ENCODE measurements at regions not wholly inside any gene's neighbourhood (a gene's known extent, or its start where the extent isn't known, plus 50 kb on each side); places are given as distances from the start of the nearest gene placed in this dataset.
A peak's percentile ranks its signal among the peaks of the same experiment; 100 is the strongest.
"Not testable (repeated sequence)": the region's sequence is repeated elsewhere in the genome, so short reads cannot be mapped to it uniquely, and the experiment has no call there.

DNA sequence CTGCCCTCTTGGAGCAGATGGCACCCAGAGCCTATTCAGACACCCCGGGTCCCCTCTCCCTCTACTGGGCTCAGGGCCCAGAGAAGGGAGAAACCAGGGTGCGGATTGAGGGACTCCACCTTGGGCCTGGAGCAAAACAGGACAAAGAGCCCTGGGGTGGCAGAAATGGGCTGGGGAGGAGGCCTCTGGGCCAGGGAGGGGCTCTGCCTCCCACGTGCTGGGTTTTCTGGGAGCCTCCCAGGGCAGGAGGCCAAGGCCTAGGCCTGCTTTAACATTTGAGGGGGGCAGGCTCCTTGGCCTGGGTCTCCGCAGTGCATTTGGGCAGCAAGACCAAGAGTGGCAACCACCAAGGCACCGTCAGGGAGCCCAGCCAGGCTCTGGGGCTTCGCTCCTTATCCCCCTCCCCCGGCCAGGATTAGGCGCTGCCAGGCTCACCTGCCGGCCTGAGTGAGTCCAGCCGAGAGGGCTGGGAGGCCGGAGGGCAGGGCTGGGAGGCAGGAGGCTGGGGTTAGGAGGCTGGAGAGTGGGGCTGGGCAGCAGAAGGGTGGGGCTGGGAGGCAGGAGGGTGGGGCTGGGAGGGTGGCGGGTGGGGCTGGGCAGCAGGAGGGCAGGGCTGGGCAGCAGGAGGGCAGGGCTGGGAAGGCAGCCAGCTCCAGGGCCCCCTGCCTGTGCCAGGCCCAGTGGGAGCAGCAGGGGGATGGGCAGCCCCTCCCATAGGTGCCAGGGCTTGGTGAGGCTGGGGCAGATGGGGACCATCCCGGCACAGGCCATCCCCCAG, 101.8 kb upstream of the EIF5 start:
- DNase-seq, result no peak

DNA sequence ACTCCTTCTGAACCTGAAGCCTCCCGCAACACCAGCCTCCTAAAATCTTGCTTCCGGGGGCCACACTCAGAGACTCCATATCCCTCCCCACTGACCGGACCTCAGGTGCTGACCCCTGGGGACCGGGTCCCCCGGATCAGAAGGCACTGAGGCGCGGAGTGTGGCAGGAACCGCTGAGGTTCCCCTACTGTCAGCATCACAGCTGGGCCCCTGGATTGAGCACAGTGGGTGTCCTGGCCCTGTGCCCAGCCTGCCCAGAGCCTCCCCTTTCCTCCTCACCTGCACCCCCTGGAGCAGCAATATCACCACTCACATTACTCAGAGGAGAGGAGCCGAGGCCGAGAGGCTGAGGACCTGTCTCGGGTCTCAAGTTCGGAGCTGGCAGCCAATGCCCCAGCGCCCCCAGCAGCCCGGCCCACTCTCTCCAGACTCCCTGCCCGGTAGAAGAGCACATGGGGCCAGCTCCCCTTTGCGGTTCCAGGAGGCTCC, 101.2 kb upstream of the EIF5 start:
- no peak for DNase-seq

DNA sequence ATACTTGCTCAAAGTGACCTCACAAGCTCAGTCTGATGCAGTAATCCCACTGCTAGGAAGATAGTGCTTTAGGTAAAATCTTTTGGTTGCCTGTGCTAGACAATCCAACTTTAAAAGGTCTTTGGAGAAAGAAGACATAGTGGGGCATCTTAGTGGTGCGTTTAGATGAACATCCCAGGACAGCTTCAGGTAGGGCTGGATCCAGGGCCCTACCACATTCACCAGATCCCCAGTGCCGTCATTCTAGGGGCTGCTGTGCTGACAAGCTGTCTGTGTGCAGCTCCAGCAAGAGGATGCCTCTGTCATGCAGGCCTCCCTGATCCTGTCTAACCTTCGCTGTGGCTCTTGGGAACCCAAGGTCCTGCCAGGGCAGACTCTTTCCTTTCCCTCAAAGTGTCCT, 100.7 kb upstream of the EIF5 start:
- DNase-seq, result no peak

GRCh38 chr14:103234826-103235225, 99.2 kb upstream of the EIF5 start:
- not testable (repeated sequence) for DNase-seq

GRCh38 chr14:103235506-103235905, 98.5 kb upstream of the EIF5 start:
- not testable (repeated sequence) for DNase-seq

- DNase-seq, result no peak
Measured at GRCh38 chr14:103239751-103240150, 94.3 kb upstream of the EIF5 start.

DNA sequence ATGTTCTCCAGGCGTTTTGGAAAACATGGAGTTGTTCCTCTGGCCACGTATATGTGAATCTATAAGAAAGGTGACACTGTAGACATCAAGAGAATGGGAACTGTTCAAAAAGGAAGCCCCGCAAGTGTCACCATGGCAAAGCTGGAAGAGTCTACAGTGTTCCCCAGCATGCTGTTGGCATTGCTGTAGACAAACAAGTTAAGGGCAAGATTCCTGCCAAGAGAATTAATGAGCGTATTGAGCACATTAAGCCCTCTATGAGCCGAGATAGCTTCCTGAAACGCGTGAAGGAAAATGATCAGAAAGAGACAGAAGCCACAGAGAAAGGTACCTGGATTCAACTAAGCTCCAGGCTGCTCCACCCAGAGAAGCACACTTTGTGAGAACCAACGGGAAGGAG, 92.5 kb upstream of the EIF5 start:
- DNase-seq, result no peak

DNA sequence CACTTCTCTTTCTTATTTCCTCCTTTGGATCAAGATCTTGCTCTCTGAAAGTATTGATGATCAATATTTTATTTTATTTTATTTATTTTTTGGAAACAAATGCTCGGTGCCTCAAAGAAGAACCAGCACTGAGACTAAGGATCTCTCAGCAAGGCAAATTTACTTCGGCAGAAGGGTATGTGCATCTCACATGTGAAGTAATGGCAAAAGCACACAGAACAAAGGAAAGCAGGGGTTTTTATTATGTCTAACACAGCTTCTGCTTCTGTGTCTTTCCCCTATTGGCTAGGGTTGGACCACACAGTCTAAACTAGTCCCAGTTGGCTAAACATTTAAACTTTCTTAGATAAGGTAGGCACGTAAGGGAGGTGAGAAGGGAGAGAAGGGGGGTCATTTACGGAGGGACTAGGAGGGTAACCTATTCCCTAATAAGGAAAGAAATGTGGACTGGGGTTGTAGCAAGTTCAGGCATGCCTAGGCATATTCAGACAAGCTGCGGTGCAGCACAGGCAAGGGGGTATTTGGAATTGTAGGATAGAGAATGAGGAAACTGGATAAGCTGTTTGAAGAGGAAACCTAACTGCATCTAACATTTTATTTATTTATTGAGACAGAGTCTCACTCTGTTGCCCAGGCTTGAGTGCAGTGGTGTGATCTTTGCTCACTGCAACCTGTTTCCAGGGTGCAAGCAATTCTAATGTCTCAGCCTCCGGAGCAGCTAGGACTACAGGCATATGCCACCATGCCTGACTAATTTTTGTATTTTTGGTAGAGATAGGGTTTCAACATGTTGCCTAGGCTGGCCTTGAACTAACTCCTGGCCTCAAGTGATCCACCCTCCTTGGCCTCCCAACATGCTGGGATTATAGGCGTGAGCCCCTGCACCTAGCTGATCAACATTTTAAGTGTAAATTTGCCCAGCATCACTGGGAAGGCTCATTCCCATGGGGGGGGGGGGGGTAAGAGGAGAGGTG, 90.0 kb upstream of the EIF5 start:
- no peak for DNase-seq

GRCh38 chr14:103245624-103246031, 88.4 kb upstream of the EIF5 start:
- DNase-seq, result not testable (repeated sequence)

GRCh38 chr14:103246070-103246469, 88.0 kb upstream of the EIF5 start:
- DNase-seq, result no peak

DNA sequence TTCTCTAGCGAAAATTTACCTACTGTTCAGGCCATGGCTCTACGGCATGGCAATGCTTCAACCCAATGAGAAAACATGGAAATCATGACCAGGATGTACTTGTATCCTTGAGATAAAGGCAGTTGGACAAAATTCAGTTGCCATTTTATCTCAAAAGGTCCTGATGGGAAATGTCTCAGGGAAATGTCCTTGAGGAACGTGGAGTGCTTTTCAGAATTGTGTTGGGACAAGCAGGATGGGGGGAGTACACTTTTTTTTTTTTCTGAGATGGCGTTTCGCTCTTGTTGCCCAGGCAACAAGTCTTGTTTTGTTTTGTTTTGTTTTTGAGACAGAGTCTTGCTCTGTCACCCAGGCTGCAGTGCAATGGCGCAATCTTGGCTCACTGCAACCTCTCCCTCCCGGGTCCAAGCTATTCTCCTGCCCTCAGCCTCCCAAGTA, 86.8 kb upstream of the EIF5 start:
- DNase-seq, result no peak

DNA sequence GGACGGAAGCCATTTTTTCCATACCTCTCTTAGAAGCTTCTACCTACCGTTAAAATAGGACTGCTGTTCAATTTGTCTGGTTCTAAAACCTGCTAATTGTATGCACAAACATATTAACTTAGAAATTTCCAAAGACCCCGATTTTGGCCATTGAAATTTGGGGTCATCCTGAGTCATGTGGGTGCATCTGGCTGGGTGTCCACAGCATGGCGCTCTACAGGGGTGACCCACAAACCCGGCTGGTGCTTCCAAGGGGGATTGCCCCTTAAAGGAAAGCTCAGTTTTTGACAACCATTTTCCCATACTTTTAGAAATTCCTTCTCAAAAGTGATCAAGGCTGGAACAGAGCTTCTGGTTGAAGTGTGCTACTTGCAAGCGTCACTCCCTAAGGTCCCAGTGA, 83.9 kb upstream of the EIF5 start:
- no peak for DNase-seq

DNA sequence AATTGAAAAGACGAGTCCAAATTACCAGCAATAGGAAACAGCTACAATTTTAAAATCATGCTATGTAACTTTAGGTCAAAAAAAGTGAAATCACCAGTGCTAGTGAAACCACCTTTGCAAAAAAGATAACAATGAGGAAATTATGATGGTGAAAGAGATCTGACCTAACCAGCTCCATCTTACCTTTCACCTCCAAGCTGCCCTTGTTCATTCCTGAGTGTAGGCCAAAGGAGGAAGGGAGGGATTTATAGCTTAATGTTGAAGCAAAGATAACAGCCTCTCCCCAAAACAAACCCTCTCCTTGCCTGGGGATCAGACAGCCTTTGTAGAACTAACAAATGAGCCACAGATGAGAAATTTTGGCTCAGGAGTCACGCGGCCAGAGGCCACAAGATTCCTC, 83.2 kb upstream of the EIF5 start:
- no peak for DNase-seq

DNA sequence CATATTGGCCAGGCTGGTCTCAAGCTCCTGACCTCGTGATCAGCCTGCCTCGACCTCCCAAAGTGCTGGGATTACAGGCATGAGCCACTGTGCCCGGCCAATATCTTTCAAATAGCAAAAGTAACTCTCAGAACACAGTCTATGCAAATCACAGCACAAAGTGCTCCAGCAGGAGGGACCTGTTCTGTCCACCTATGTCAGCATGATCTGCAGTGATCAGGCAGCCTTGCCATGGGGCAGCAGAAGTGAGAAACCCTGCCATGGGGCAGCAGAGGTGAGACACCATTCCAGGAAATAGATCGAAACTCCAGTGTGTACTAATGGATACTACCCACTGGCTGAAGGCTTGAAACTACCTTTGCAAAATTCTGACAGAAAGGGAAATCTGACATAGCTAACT, 78.5 kb upstream of the EIF5 start:
- DNase-seq, result no peak

- DNase-seq, result no peak
Measured at GRCh38 chr14:103256406-103256805, 77.6 kb upstream of the EIF5 start.

DNA sequence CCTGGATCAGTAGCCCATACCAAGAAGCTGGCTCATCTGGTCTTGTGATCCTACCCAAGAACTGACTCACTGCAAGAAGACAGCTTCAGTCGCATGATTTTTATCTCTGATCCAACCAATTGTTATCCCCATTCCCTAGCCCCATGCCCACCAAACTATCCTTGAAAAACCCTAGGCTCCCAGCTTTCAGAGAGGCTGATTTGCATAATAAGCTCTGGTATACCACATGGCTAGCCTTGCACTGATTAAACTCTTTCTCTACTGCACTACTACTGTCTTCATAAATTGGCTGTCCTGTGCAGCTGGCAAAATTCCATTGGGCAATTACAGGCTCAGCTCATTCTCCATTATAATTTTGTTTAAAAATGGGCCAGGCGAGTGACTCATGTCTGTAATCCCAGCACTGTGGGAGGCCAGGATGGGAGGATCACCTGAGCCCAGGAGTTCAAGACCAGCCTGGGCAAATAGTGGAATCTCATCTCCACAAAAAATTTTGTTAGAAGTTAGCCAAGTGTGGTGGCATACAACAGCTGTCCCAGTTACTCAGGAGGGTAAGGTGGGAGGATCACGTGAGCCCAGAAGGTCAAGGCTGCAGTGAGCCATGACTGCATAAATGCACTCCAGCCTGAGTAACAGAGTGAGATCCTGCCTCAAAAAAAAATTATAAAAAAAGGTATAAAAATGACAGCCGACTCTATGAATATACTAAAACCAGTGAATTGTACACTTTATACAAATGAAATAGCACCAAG, 76.7 kb upstream of the EIF5 start:
- no peak for DNase-seq

- no peak for DNase-seq
Measured at GRCh38 chr14:103258211-103258610, 75.8 kb upstream of the EIF5 start.

GRCh38 chr14:103259184-103259583, 74.9 kb upstream of the EIF5 start:
- DNase-seq, result no peak

- DNase-seq, result no peak
Measured at GRCh38 chr14:103259801-103260628, 74.0 kb upstream of the EIF5 start.

- DNase-seq, result peak in 1 of 2 donors; percentile 5
Measured at GRCh38 chr14:103260629-103261124, 73.4 kb upstream of the EIF5 start.

- DNase-seq, result no peak
Measured at GRCh38 chr14:103267226-103267910, 66.7 kb upstream of the EIF5 start.

Data from CD4-positive, alpha-beta T cell treated with Interleukin-1 beta for 1 hour (primary cell).